ENCODE measurements at regions not wholly inside any gene's neighbourhood (a gene's known extent, or its start where the extent isn't known, plus 50 kb on each side); places are given as distances from the start of the nearest gene placed in this dataset.

DNA sequence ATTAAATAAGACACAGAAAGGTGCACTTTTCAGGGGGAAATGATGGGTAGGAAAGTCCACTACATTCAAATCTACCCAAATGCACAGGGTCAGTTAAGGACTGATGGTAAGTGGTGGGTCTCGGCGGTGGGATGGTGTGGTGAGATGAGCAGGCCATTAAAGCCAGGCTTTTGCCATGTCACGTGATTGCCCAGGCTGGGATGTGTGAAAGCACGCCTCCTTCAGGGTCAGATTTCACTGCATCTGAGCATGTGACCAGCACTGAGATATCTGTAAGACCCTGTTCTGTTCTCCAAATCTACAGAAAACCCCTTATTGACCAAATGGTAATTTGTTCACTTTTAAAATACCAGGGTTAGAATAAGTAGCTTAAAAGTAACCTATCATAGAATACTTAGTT is 301.5 kb downstream of the MEX3B start:
- no peak for DNase-seq (ENCODE audit: low read depth)
- no peak overlapping the region for H3K4me3 ChIP-seq (ENCODE audit: low read depth, low read length)
- TF ChIP-seq, protein P1, sequence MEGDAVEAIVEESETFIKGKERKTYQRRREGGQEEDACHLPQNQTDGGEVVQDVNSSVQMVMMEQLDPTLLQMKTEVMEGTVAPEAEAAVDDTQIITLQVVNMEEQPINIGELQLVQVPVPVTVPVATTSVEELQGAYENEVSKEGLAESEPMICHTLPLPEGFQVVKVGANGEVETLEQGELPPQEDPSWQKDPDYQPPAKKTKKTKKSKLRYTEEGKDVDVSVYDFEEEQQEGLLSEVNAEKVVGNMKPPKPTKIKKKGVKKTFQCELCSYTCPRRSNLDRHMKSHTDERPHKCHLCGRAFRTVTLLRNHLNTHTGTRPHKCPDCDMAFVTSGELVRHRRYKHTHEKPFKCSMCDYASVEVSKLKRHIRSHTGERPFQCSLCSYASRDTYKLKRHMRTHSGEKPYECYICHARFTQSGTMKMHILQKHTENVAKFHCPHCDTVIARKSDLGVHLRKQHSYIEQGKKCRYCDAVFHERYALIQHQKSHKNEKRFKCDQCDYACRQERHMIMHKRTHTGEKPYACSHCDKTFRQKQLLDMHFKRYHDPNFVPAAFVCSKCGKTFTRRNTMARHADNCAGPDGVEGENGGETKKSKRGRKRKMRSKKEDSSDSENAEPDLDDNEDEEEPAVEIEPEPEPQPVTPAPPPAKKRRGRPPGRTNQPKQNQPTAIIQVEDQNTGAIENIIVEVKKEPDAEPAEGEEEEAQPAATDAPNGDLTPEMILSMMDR (conservative IDR thresholded peaks at IDR 0.05; ENCODE audit: low read depth, low read length): no peak

GRCh38 chr15:81740416-81740815 is 305.4 kb downstream of the MEX3B start:
- H3K4me3 ChIP-seq (ENCODE audit: low read depth, low read length): no peak overlapping the region
- TF ChIP-seq, protein P1 (conservative IDR thresholded peaks at IDR 0.05; ENCODE audit: low read depth, low read length): no peak
- DNase-seq (ENCODE audit: low read depth): no peak

DNA sequence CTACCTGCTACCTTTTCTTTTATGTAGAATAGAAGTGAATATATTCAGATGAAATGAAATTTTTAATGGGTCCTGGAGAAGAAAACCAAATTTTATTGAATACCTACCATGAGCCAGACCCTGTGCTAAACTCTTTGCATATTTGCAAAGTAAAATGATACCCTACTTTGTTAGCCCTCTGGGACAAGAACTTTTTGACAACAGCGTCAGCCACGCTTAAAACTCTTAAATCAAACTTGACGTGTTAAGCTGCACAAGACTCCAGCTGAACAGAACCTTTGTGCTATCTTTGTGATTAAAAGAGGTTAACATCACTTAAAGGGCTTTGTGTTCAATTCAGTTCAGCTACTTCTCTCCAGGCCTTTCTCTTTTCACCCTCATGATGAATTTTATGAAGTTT is 316.5 kb downstream of the MEX3B start:
- TF ChIP-seq, protein P1 (conservative IDR thresholded peaks at IDR 0.05; ENCODE audit: low read depth, low read length): no peak
- H3K4me3 ChIP-seq (ENCODE audit: low read depth, low read length): no peak overlapping the region
- no peak for DNase-seq (ENCODE audit: low read depth)

GRCh38 chr15:81728726-81729125 is 317.1 kb downstream of the MEX3B start:
- TF ChIP-seq, protein P1 (conservative IDR thresholded peaks at IDR 0.05; ENCODE audit: low read depth, low read length): no peak
- H3K4me3 ChIP-seq (ENCODE audit: low read depth, low read length): no peak overlapping the region
- DNase-seq (ENCODE audit: low read depth): no peak

GRCh38 chr15:81725590-81725989 is 320.2 kb downstream of the MEX3B start:
- no peak for DNase-seq (ENCODE audit: low read depth)
- TF ChIP-seq, protein P1 (conservative IDR thresholded peaks at IDR 0.05; ENCODE audit: low read depth, low read length): no peak

DNA sequence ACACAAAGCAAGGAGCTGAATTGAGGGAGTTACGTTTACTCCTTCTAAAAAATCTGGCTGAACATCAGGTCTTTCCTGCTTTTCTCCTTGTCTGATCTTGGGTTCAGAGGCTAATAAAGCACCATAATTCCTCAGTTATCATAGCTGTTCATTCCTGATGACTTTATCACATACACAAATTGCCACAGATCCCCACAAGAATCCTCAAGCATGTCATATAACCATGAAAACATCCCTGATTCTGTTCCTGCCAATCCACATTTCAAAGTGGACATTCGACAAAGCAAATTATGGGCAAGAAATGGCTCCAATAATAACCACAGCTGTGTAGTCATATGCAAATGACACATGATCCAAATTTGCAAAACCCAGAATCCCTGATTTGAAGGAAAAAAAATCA is 321.3 kb downstream of the MEX3B start:
- no peak for DNase-seq (ENCODE audit: low read depth)
- H3K4me3 ChIP-seq (ENCODE audit: low read depth, low read length): no peak overlapping the region
- TF ChIP-seq, protein P1 (conservative IDR thresholded peaks at IDR 0.05; ENCODE audit: low read depth, low read length): no peak

More at GRCh38 chr15:81725590-81725989, 320.2 kb downstream of the MEX3B start:
- no peak overlapping the region for H3K4me3 ChIP-seq (ENCODE audit: low read depth, low read length)

DNA sequence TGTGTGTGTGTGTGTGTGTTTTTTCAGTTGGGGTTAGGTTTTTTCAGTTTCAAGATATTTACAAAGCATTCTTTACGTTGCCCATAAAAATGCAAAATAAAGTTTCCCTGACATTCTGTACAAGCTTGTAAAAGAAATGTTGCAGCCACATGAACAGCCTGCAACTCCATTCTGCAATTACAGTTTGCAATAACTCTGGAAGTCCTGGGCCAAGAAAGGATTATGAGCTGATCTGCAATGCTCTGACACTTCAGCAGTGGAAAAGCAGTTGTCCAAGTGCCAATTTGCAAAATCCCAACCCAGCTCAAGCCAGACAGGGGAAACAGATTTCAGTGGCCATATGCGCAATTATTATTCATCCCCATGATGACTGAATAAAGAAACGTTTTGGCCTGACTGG is 322.1 kb downstream of the MEX3B start:
- DNase-seq (ENCODE audit: low read depth): no peak
- no peak overlapping the region for H3K4me3 ChIP-seq (ENCODE audit: low read depth, low read length)
- TF ChIP-seq, protein P1 (conservative IDR thresholded peaks at IDR 0.05; ENCODE audit: low read depth, low read length): no peak

All from epithelial cell of proximal tubule (primary cell).